ENCODE measurements at regions not wholly inside any gene's neighbourhood (a gene's known extent, or its start where the extent isn't known, plus 50 kb on each side); places are given as distances from the start of the nearest gene placed in this dataset.

- no peak for FAIRE-seq
- no peak for DNase-seq (ENCODE audit: insufficient read length, low spot score)
Measured at GRCh38 chr9:115359017-115359780, 241.2 kb upstream of the TNC start.

GRCh38 chr9:115360122-115360521 is 242.2 kb upstream of the TNC start:
- DNase-seq (ENCODE audit: insufficient read length, low spot score), result no peak
- FAIRE-seq, result no peak

DNA sequence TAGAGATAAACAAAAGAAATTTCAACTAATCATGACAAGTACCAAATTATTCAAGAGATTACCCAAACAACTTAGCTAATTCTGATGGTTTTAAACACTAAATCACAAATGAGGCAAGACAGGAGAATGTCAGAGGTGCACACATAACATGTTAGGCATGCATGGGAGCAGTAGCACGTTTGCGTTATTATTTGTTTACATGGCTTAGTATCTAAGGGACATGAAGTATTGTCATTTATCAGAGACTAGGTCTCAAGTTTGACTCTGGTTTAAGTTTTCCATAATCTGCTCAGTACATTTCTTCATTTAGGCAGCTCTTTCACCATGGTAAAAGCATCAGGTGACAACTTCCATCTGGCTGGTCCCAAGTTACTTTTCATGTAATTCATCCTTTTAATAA is 244.1 kb upstream of the TNC start:
- DNase-seq (ENCODE audit: insufficient read length, low spot score), result no peak
- FAIRE-seq, result no peak

GRCh38 chr9:115362640-115363039 is 244.7 kb upstream of the TNC start:
- no peak for DNase-seq (ENCODE audit: insufficient read length, low spot score)
- FAIRE-seq, result no peak

GRCh38 chr9:115364991-115365390 is 247.0 kb upstream of the TNC start:
- FAIRE-seq, result no peak
- DNase-seq (ENCODE audit: insufficient read length, low spot score), result no peak

DNA sequence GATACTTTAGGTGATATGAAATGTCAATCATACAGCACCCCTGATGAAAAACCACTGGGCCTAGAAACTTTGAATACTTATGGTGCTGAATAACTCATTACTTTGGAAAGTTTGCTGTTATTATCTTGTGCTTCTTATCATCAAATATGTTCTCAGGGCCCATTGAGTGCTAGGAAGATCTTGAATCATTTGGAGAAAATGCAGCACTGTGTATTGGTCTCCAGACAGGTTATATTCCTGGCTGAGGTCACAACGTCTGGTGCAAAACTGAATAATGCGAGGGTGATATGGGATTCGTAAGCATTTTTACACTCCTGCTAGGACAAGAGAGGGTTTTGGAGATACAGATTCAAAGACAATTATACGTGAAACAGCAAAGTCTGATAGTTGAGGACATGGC is 249.4 kb upstream of the TNC start:
- no peak for DNase-seq (ENCODE audit: insufficient read length, low spot score)
- FAIRE-seq, result no peak

GRCh38 chr9:115367780-115368525 is 250.0 kb upstream of the TNC start:
- DNase-seq (ENCODE audit: insufficient read length, low spot score), result no peak
- no peak for FAIRE-seq

GRCh38 chr9:115369322-115369957 is 251.5 kb upstream of the TNC start:
- DNase-seq (ENCODE audit: insufficient read length, low spot score), result no peak

DNA sequence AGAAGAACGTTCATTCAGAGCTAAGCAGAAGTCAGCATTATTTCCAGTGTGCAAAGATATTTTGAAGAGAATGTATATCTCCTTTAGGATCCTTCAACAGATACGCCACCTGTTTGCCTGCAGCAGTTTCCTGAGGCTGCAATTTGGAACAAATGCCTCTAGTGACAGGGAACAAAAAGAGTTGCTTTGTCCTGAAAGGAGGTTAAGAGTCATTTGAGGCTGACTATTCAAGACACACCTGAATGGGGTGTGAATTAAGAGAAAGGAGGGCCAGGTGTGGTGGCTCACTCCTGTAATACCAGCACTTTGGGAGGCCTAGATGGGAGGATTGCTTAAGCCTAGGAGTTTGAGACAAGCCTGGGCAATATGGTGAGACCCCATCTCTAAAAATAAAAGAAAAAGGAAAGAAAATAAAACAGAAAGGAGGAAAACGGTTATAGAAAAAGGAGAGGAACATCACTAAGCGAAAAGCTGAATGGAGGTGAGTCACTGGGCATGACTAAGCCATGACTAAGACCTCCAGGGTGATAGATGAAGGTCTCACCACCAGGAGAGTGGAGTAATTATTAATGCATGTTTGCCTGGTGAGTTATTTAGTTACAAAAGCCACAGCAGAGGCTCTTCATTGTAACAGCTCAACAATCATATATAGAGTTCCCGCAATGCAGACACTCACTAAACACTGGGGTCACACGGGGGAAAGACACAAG is 255.2 kb upstream of the TNC start:
- FAIRE-seq (no peak), DNase-seq (ENCODE audit: insufficient read length, low spot score) (peak; percentile 71)

More at GRCh38 chr9:115369322-115369957, 251.5 kb upstream of the TNC start:
- no peak for FAIRE-seq

DNA sequence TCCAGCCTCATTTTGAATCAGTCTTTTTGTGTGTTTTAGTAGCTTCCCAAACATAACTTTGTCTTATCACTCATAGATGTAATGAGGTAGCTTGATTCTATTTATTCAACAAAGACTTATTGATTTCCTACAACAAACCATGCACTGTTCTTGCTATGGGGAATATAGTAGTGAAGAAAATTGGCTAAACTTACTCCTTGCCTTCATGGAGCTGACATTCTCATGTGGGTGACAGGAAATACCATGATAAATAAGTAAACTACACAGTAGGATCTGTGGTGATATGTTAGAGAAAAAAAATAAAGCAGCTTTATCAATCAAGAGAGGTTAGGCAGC is 255.7 kb upstream of the TNC start:
- DNase-seq (ENCODE audit: insufficient read length, low spot score) (no peak), FAIRE-seq (no peak)

DNA sequence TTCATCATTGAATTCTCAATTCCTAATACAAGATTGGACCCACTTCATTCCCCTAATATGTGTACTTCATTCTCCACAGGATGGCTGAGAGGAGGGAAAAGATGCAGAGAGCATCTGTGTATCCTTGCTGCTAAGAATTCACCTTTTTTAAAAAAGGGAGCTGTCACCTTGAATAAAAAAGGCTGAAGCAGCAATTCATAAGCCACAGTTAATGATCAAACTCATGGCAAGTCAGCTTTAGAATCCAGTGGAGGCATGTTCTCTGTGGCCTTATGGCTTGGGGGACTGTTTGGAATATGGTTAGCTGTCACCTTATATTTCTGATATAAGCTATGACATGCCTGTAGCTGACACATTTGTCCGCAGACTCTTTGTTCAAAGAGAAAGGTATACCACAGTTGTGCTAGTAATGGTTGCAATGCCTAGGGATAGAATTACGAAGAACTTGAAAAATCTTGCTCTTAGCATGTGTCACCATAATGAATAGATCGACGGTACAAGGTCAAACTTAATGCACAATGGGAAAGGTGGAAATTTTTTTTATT is 256.8 kb upstream of the TNC start:
- no peak for FAIRE-seq
- no peak for DNase-seq (ENCODE audit: insufficient read length, low spot score)

DNA sequence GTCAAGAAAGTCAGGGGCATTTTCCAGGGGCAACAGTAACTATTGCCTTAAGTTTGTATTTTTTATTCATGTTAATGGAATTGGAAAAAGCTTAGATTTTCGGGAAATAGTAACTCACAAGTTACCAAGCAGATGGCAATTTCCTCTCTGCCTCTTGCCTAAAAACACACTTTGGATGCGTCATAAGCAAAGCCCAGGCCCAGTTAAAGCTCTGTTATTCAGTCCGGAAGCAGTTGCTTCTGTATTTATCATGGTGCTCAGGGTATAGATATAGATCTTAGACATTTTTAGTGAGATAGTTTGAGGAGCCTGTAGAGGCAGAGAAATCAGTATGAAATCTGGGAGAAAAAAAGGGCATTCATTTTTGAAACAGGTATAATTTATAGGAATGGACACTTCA is 260.3 kb upstream of the TNC start:
- DNase-seq (ENCODE audit: insufficient read length, low spot score) (no peak), FAIRE-seq (no peak)

DNA sequence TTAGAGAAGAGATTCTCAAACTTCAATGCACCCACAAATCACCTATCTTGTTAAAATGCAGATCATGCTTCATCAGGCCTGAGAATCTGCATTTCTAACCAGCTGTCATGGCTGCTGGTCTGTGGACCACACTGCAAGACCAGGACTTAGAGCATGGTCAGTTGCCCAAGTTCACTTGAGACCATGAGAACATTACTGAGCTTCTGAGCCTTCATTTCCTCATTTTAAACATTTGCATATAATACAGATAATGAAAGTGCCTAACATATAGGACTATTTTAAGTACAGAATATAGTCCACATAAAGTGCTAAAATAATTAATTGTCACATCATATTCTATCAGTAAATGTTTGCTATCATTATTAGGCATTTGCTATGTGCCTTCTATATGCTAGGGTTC is 260.8 kb upstream of the TNC start:
- no peak for FAIRE-seq
- no peak for DNase-seq (ENCODE audit: insufficient read length, low spot score)

- no peak for DNase-seq (ENCODE audit: insufficient read length, low spot score)
- no peak for FAIRE-seq
Measured at GRCh38 chr9:115379719-115380118, 261.8 kb upstream of the TNC start.

- DNase-seq (ENCODE audit: insufficient read length, low spot score) (no peak), FAIRE-seq (no peak)
Measured at GRCh38 chr9:115382865-115383264, 264.9 kb upstream of the TNC start.

DNA sequence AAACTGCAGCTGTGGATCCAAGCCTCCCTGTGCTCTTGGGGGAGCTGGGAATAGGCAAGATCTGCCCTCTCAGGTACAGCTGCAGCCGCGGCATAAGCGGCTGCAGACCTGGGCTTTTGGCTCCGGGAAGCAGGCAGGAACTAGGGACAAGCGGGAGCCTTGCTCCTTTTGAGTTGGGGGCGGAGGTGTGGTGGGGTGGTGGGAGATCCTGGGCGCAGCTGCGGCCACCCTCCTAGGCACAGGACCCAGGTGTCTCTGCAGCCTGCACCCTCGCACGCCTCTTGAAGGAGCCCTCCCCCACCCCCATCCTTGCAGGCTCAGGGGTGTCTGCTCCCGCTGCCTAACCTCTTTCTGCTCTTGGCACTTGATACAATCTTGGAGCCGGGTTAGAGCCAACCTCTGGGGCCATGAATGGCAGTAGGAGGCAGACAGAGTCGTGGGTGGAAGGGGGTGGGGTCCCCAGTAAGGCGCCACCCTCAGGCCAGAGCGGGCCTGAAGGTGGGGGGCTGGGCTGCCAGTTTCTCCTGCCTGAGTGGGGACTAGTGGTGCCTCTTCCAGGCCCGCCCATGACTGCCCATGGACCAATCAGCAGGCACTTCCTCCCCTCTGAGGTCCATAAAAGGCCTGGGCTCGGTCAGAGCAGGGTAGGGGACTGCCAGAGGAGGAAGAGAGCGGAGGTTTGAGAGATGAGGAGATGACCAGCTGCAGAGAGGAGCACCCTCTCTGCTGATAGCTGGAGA is 267.6 kb upstream of the TNC start:
- DNase-seq (ENCODE audit: insufficient read length, low spot score), result no peak
- no peak for FAIRE-seq

GRCh38 chr9:115386963-115387770 is 269.2 kb upstream of the TNC start:
- FAIRE-seq (no peak), DNase-seq (ENCODE audit: insufficient read length, low spot score) (no peak)

GRCh38 chr9:115391168-115391825 is 273.3 kb upstream of the TNC start:
- FAIRE-seq, result no peak
- no peak for DNase-seq (ENCODE audit: insufficient read length, low spot score)
